SK-N-SH treated with all-trans-retinoic acid at 6 μM for 48 hours (cell line): ENCODE measurements at regions not wholly inside any gene's neighbourhood (a gene's known extent, or its start where the extent isn't known, plus 50 kb on each side); places are given as distances from the start of the nearest gene placed in this dataset.
"Not testable (repeated sequence)": the region's sequence is repeated elsewhere in the genome, so short reads cannot be mapped to it uniquely, and the experiment has no call there.

Experiments
- ATAC-seq: fragments of 200-7000 bp; cut with Tn5 transposase; 3 replicates; pipeline ENCODE4 v1.9.1; 2020; ENCODE audit warnings: mild to moderate bottlenecking, moderate library complexity
- ARNTL ChIP-seq: fragments of 450-650 bp; formaldehyde crosslinking; IDR thresholded peaks from 2 replicates; pipeline ENCODE4 v1.5.0; 2020; ENCODE audit warnings: low read depth, mild to moderate bottlenecking, moderate library complexity, borderline replicate concordance
- CSDC2 ChIP-seq: fragments of 250-450 bp; sonication (Bioruptor Pico); IDR thresholded peaks from 2 replicates; pipeline ENCODE4 v1.5.0; 2020; ENCODE audit warnings: mild to moderate bottlenecking, moderate library complexity
- ESRRG ChIP-seq: fragments of 250-450 bp; sonication (Bioruptor Pico); IDR thresholded peaks from 2 replicates; pipeline ENCODE4 v1.6.1; 2021; ENCODE audit warnings: mild to moderate bottlenecking
- ISL1 ChIP-seq: fragments of 250-450 bp; sonication (Bioruptor Pico); IDR thresholded peaks from 2 replicates; pipeline ENCODE4 v2.1.2; 2022; ENCODE audit warnings: mild to moderate bottlenecking, moderate library complexity
- OSR1 ChIP-seq: fragments of 250-450 bp; sonication (Bioruptor Pico); IDR thresholded peaks from 2 replicates; pipeline ENCODE4 v1.8.0; 2022; ENCODE audit warnings: moderate library complexity, mild to moderate bottlenecking, inconsistent platforms
- RARB ChIP-seq: fragments of 250-450 bp; sonication (Bioruptor Pico); IDR thresholded peaks from 2 replicates; pipeline ENCODE4 v1.8.0; 2021; ENCODE audit warnings: mild to moderate bottlenecking, moderate library complexity
- TCF4 ChIP-seq: fragments of 250-450 bp; sonication (Bioruptor Pico); IDR thresholded peaks from 2 replicates; pipeline ENCODE4 v1.8.0; 2021; ENCODE audit warnings: mild to moderate bottlenecking, moderate library complexity, borderline replicate concordance
- ZFP3 ChIP-seq: fragments of 250-450 bp; sonication (Bioruptor Pico); IDR thresholded peaks from 2 replicates; pipeline ENCODE4 v1.5.0; 2020; ENCODE audit warnings: mild to moderate bottlenecking, moderate library complexity
- ZNF565 ChIP-seq: fragments of 450-650 bp; formaldehyde crosslinking; conservative IDR thresholded peaks from 2 replicates; pipeline ENCODE4 v1.5.0; 2020; ENCODE audit warnings: low read depth, mild to moderate bottlenecking, moderate library complexity
- ZNF70 ChIP-seq: fragments of 450-650 bp; formaldehyde crosslinking; IDR thresholded peaks from 2 replicates; pipeline ENCODE4 v1.5.0; 2020; ENCODE audit warnings: mild to moderate bottlenecking, moderate library complexity
- TF ChIP-seq, protein P1 (sequence below): fragments of 250-450 bp; sonication (Bioruptor Pico); IDR thresholded peaks from 2 replicates; pipeline ENCODE4 v1.8.0; 2021; ENCODE audit warnings: low read depth, mild to moderate bottlenecking, moderate library complexity, borderline replicate concordance
- TF ChIP-seq, protein P2 (sequence below): fragments of 250-450 bp; sonication (Bioruptor Pico); IDR thresholded peaks from 2 replicates; pipeline ENCODE4 v1.8.0; 2020; ENCODE audit warnings: mild to moderate bottlenecking, moderate library complexity, borderline replicate concordance
- TF ChIP-seq, protein P3 (sequence below): fragments of 250-450 bp; sonication (Bioruptor Pico); IDR thresholded peaks from 2 replicates; pipeline ENCODE4 v1.5.1; 2021; ENCODE audit warnings: mild to moderate bottlenecking, moderate library complexity
- TF ChIP-seq, protein P4 (sequence below): fragments of 250-450 bp; sonication (Bioruptor Pico); IDR thresholded peaks from 2 replicates; pipeline ENCODE4 v1.5.1; 2020; ENCODE audit warnings: low read depth, mild to moderate bottlenecking, moderate library complexity
- TF ChIP-seq, protein P5 (sequence below): fragments of 250-450 bp; sonication (Bioruptor Pico); IDR thresholded peaks from 2 replicates; pipeline ENCODE4 v1.5.0; 2020; ENCODE audit warnings: mild to moderate bottlenecking, moderate library complexity

DNA sequence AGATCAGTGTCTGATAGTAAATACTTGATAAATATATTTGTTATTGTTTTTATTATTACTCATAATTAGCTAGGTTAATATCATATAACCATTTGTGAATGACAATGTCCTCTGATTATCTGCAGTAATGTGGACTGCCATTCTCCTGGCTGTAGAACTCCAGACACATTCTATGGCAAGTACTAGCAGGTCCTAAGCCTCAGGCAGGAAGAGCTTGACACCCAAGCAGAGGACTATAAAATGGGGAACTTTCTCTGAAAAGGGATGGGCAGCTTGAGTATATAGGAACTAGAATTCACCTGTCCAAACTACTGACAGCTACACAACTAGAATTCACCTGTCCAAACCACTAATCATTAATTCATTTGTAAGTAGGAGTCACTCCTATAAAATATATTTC is 649.4 kb downstream of the CPS1 start (continued):
- TF ChIP-seq, protein P1, sequence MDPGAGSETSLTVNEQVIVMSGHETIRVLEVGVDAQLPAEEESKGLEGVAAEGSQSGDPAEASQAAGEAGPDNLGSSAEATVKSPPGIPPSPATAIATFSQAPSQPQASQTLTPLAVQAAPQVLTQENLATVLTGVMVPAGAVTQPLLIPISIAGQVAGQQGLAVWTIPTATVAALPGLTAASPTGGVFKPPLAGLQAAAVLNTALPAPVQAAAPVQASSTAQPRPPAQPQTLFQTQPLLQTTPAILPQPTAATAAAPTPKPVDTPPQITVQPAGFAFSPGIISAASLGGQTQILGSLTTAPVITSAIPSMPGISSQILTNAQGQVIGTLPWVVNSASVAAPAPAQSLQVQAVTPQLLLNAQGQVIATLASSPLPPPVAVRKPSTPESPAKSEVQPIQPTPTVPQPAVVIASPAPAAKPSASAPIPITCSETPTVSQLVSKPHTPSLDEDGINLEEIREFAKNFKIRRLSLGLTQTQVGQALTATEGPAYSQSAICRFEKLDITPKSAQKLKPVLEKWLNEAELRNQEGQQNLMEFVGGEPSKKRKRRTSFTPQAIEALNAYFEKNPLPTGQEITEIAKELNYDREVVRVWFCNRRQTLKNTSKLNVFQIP: no peak
- no peak for TF ChIP-seq ZFP3

DNA sequence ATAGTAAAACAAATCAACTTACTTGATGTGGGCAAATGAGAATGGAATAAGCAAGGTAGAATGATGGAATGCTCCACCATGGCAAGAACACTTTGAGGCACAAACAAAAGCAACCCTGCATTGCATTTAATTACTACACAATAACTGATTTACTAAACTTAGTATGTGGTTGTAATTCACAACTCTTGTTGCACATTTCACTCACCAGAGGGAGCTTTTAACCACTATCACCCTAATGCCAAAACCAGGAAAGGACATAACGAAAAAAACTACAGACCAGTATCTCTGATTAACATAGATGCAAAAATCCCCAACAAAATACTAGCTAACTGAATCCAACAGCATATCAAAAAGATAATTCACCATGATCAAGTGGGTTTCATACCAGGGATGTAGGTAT is 659.8 kb downstream of the CPS1 start:
- ATAC-seq: no peak
- TF ChIP-seq, protein P2, sequence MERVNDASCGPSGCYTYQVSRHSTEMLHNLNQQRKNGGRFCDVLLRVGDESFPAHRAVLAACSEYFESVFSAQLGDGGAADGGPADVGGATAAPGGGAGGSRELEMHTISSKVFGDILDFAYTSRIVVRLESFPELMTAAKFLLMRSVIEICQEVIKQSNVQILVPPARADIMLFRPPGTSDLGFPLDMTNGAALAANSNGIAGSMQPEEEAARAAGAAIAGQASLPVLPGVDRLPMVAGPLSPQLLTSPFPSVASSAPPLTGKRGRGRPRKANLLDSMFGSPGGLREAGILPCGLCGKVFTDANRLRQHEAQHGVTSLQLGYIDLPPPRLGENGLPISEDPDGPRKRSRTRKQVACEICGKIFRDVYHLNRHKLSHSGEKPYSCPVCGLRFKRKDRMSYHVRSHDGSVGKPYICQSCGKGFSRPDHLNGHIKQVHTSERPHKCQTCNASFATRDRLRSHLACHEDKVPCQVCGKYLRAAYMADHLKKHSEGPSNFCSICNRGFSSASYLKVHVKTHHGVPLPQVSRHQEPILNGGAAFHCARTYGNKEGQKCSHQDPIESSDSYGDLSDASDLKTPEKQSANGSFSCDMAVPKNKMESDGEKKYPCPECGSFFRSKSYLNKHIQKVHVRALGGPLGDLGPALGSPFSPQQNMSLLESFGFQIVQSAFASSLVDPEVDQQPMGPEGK (CRISPR knock-in tag): no peak
- TF ChIP-seq, protein P3, sequence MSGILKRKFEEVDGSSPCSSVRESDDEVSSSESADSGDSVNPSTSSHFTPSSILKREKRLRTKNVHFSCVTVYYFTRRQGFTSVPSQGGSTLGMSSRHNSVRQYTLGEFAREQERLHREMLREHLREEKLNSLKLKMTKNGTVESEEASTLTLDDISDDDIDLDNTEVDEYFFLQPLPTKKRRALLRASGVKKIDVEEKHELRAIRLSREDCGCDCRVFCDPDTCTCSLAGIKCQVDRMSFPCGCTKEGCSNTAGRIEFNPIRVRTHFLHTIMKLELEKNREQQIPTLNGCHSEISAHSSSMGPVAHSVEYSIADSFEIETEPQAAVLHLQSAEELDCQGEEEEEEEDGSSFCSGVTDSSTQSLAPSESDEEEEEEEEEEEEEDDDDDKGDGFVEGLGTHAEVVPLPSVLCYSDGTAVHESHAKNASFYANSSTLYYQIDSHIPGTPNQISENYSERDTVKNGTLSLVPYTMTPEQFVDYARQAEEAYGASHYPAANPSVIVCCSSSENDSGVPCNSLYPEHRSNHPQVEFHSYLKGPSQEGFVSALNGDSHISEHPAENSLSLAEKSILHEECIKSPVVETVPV (CRISPR knock-in tag): no peak
- TF ChIP-seq ZNF565 (CRISPR knock-in tag): no peak
- TF ChIP-seq ARNTL (CRISPR knock-in tag): no peak
- TF ChIP-seq, all 23 proteins: peak for 0

DNA sequence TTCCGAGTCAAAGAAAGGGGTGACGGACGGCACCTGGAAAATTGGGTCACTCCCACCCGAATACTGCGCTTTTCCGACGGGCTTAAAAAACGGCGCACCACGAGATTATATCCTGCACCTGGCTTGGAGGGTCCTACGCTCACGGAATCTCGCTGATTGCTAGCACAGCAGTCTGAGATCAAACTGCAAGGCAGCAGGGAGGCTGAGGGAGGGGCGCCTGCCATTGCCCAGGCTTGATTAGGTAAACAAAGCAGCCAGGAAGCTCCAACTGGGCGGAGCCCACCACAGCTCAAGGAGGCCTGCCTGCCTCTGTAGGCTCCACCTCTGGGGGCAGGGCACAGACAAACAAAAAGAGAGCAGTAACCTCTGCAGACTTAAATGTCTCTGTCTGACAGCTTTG is 663.1 kb downstream of the CPS1 start:
- ATAC-seq: not testable (repeated sequence)

DNA sequence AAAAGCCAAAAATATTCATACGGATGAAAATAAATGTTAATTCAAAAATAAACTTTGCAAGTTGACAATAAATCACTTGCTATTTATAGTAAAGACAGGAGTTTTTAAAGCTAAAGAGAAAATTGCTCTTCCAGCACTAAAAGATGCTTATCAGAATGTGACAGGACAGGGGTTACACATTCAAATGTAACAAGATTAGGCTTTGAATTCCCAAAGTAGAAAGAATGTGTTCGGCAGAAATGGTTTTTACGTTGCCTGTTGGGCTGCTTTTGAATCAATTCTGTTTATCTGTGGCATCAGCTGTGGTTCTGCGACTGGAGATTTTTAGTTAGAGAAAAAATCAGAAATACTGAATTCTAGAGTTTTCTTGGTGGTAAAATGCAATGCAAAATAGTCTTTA is 669.4 kb downstream of the CPS1 start:
- no peak for ATAC-seq
- no peak for TF ChIP-seq ZNF70
- TF ChIP-seq ZFP3: no peak
- peak; percentile 47; the same call in 1 of the 2 replicates for TF ChIP-seq ISL1 (CRISPR knock-in tag)
- no peak for TF ChIP-seq ARNTL (CRISPR knock-in tag)
- TF ChIP-seq CSDC2 (CRISPR knock-in tag): no peak
- TF ChIP-seq, all 23 proteins: peak for 1

DNA sequence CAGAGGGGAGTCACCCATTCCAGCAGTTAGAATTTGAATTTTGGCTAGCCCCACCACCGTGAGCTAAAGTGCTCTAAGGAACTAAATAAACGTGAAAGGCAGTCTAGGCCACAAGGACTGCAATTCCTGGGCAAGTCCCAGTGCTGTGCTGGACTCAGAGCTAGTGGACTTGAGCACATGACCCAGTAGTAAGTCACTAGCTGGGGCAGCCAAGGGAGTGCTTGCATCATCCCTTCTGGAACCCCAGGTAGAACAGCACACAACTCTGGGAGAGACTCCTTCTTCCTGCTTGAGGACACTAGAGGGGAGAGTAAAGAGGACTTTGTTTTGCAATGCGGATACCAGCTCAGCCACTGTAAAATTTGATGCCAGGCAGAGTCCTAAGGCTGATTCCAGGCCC is 672.2 kb downstream of the CPS1 start:
- ATAC-seq: no peak
- TF ChIP-seq ZFP3 (no peak), RARB (CRISPR knock-in tag) (no peak), OSR1 (CRISPR knock-in tag) (no peak), ZNF565 (CRISPR knock-in tag) (no peak), ISL1 (CRISPR knock-in tag) (no peak), TCF4 (CRISPR knock-in tag) (no peak), ESRRG (CRISPR knock-in tag) (no peak)
- TF ChIP-seq, protein P2 (CRISPR knock-in tag): no peak
- TF ChIP-seq, protein P3 (CRISPR knock-in tag): no peak
- TF ChIP-seq, protein P4, sequence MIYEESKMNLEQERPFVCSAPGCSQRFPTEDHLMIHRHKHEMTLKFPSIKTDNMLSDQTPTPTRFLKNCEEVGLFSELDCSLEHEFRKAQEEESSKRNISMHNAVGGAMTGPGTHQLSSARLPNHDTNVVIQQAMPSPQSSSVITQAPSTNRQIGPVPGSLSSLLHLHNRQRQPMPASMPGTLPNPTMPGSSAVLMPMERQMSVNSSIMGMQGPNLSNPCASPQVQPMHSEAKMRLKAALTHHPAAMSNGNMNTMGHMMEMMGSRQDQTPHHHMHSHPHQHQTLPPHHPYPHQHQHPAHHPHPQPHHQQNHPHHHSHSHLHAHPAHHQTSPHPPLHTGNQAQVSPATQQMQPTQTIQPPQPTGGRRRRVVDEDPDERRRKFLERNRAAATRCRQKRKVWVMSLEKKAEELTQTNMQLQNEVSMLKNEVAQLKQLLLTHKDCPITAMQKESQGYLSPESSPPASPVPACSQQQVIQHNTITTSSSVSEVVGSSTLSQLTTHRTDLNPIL: no peak
- TF ChIP-seq, protein P5, sequence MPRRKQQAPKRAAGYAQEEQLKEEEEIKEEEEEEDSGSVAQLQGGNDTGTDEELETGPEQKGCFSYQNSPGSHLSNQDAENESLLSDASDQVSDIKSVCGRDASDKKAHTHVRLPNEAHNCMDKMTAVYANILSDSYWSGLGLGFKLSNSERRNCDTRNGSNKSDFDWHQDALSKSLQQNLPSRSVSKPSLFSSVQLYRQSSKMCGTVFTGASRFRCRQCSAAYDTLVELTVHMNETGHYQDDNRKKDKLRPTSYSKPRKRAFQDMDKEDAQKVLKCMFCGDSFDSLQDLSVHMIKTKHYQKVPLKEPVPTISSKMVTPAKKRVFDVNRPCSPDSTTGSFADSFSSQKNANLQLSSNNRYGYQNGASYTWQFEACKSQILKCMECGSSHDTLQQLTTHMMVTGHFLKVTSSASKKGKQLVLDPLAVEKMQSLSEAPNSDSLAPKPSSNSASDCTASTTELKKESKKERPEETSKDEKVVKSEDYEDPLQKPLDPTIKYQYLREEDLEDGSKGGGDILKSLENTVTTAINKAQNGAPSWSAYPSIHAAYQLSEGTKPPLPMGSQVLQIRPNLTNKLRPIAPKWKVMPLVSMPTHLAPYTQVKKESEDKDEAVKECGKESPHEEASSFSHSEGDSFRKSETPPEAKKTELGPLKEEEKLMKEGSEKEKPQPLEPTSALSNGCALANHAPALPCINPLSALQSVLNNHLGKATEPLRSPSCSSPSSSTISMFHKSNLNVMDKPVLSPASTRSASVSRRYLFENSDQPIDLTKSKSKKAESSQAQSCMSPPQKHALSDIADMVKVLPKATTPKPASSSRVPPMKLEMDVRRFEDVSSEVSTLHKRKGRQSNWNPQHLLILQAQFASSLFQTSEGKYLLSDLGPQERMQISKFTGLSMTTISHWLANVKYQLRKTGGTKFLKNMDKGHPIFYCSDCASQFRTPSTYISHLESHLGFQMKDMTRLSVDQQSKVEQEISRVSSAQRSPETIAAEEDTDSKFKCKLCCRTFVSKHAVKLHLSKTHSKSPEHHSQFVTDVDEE (CRISPR knock-in tag): no peak
- TF ChIP-seq, protein P1: no peak
- TF ChIP-seq, all 23 proteins: peak for 0
